ENCODE measurements at regions not wholly inside any gene's neighbourhood (a gene's known extent, or its start where the extent isn't known, plus 50 kb on each side); places are given as distances from the start of the nearest gene placed in this dataset.

- DNase-seq: no peak
These were observed 50.3 kb downstream of the UTRN start for GRCh38 chr6:144335311-144335861.

DNA sequence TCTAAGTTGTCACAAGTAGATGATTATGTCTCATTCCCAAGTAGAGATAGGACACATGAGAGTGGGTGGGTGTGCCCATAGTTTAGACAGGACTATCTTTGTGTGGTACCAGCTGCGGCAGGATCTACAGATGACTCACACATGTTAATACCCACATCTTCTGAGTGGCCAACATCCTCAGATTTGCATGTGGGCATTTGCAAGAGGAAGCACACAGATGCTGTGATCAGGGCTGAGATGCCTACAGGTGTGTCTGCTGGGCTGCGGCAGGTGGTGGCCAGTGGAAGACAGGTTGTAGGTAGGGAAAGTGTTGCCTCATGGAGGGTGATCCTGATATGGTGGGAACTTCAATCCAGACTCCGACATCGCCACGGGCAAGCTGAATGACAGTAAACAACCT is 50.8 kb downstream of the UTRN start:
- DNase-seq: no peak

DNA sequence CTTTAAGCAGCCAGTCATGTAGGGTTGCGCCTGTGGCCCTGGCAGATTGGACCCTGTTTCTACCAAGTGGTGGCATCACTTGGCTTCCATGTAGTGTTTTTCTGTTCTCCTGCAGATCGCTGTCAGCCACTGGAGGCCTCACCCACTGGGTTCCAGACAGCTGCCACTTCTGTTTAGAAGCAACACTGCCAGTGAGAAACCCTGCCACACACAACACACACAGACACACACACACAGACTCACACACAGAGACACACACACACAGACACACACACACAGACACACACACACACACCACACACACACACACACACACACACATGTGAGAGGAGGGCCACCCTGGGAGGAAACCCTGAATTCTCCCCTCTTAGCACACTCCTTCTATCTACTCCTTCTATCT is 51.8 kb downstream of the UTRN start:
- DNase-seq: no peak

- no peak for DNase-seq
These were observed 53.3 kb downstream of the UTRN start for GRCh38 chr6:144338474-144338873.

DNA sequence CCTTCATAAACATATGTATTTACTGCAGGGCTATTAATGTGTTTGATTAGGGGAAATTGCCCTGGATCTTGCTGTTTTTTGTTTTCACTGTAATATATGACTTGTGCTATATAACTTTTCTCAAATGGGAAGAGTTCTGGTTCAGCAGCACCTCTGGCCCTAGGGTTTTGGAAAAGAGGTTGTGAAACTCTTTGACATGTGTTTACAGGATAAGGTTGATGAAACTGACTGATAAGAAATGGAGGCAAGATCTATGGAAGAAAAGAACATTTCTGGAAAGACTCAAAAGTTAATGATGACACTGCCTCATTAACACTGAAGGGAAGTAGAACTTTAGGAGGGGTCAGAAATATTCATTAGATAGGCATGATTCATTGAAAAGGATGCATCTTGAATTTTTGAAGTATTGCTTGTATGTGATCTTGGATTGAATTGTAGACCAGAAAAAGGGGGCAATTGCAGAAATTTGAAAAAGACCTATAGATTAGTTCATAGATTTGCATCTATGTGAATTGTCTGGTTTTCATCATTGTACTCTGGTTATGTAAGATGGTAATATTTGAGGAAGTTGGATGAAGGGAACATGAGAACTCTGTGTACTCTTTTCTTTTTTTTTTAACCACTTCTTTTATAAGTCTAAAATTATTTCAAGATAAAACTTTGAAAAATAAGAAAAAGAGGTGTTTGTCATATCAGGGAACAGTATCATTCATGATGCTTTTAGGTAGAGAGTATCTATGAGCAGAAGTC is 54.0 kb downstream of the UTRN start:
- no peak for DNase-seq

GRCh38 chr6:144339859-144340452 is 54.8 kb downstream of the UTRN start:
- no peak for DNase-seq

DNA sequence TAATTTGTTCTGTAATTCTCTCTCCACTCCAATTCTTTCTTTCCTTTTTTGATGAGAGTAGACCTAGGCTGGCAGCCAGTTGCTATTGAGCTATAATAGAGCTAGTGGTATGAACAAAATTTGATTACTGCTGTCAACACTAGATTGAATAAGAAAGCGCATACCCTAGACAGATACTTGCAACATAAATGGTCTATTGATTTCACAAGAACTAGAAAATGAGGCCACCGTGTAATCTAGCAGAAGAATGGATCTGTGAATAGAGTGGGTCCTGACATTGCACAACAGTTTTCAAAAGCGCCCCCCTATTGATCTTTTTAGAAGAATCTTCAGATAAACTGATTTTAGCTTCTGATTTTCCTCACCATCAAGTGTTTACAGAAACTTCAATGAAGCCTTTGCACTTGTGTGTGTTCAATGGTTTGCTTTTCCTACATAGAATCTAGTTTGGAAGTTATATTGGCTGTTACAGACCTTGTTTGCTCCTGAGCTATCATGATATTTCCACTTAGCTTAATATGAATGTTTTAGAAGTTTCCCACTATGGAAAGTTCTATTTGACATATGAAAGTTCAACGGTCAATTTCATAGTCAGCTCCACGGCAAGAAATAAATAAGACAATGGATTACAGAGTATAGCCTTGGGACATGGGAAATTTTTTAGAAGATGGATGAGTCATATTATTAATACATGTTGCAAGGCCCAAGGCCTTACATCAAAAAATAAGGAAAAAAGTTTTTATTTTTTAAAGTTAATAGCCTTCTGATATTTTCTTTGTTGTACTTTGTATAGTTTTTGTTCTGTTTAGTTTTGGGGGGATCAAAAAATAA is 55.6 kb downstream of the UTRN start:
- DNase-seq: no peak

DNA sequence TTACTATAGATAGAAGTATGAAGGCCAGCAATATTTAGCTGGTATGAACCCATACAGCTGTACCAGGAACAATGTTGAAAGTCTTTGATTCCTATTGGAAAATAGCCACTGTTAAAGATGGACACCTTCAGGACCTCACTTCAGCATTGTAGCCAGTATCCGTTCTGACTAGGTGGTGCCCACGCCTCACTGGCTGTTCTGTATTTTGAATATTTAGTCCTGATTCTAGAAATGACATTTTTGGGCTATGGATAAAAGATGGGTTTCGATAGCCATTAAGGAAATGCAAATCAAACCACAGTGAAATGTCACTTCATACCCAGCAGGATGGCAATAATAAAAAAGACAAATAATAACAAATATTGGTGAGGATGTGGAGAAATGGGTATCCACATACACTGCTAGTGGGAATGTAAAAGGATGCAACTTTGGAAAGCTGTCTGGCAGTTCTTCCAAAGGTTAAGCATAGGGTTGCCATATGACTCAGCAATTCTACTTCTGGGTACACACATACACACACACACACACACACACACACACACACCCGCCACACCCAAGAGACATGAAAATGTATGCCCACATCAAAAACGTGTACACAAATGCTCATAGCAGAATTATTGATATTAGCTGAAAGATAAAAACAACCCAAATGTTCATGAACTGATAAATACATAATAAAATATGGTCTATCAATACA is 56.8 kb downstream of the UTRN start:
- DNase-seq: no peak

DNA sequence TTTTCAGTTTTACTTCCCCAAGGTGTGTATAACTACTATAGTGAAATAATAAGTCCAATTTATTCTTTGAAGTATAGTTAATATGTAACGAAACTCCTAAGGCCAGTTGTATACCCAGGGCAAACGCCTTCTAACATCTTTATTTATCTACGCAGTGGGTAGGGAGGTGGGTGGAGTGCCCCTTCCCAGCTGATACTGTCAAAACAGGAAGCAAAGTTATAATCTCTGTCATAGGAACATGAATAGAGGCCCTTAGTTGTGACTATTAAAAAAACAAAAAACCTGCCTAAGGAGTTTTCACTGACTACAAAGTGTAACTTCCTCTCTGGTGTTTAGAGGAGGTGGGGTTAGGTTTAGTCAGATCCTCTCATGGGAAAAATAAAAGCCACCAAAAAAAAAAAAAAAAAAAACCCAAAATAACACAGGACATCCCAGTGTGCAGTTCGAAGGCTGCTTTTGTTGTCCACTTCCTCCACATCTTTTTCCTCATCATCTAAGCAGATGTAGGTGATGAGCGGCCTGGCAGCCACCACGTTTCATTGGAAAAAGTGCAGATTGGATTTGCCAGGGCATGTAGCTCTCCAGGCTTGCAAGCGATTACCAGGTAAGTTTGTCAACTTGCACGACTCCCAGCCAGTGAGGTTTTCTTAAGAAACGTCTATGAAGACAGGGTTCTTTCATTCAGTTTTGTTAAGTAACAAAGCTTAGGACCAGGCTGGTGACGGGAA is 58.7 kb downstream of the UTRN start:
- no peak for DNase-seq

DNA sequence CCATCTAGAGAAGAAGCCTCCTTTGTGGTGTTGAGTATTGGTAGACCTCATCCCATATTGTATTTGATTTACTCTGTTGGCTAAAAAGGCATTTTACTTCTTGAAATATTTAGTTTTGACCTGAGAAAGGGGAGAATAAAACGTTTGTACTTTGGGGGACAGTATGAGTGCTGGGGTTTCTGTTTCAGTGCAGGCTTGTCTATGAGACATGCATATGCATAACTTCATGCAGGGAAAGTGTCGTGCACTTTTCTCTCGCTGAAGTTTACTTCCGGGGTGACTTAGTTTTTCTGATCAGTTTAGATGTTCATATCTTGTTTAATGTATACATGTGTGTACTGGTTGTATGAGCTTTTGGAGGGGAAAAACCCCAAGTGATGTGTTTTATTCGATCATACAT is 59.5 kb downstream of the UTRN start:
- DNase-seq: no peak

- no peak for DNase-seq
These were observed 60.3 kb downstream of the UTRN start for GRCh38 chr6:144345451-144345850.

GRCh38 chr6:144346719-144347447 is 61.7 kb downstream of the UTRN start:
- DNase-seq: no peak

- no peak for DNase-seq
These were observed 62.3 kb downstream of the UTRN start for GRCh38 chr6:144347448-144347759.

DNA sequence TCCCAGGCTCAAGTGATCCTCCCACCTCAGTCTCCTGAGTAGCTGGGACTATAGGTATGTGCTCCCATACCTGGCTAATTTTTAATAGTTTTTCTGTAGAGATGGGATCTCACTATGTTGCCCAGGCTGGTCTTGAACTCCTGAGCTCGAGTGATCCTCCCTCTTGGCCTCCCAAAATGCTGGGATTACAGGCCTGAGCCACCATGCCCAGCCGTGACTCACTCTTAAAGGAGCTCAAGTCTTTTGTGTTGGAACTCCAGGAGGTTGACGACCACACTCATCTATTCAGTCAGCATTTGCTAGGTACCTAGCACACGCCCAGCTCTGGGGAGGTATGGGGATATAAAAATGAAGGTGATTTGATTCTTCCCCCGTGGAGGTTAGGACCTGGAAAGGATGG is 62.8 kb downstream of the UTRN start:
- no peak for DNase-seq

GRCh38 chr6:144349690-144350527 is 64.8 kb downstream of the UTRN start:
- no peak for DNase-seq

- DNase-seq: no peak
These were observed 65.4 kb downstream of the UTRN start for GRCh38 chr6:144350528-144350880.

GRCh38 chr6:144351379-144352127 is 66.4 kb downstream of the UTRN start:
- no peak for DNase-seq

- DNase-seq: no peak
These were observed 67.2 kb downstream of the UTRN start for GRCh38 chr6:144352331-144352730.

- no peak for DNase-seq
These were observed 68.8 kb downstream of the UTRN start for GRCh38 chr6:144353871-144354314.

- no peak for DNase-seq
These were observed 74.6 kb downstream of the UTRN start for GRCh38 chr6:144359783-144360182.
